Endodermal cell (in vitro differentiated cells): ENCODE measurements at regions not wholly inside any gene's neighbourhood (a gene's known extent, or its start where the extent isn't known, plus 50 kb on each side); places are given as distances from the start of the nearest gene placed in this dataset.

Source experiments
- DNase-seq: peaks from one replicate; pipeline ENCODE4 v3.0.0-alpha.2; 2017
- H3K27ac ChIP-seq: 2 replicates; pipeline ENCODE4 v1.5.1; 2013; ENCODE audit warnings: mild to moderate bottlenecking, low read depth, low read length, moderate library complexity
- H3K27me3 ChIP-seq: 2 replicates; pipeline ENCODE4 v1.6.1; 2013; ENCODE audit warnings: mild to moderate bottlenecking, low read length, moderate library complexity; ENCODE audit not compliant: insufficient read depth, control insufficient read depth, poor library complexity, severe bottlenecking
- H3K36me3 ChIP-seq: 2 replicates; pipeline ENCODE4 v1.7.0; 2013; ENCODE audit warnings: mild to moderate bottlenecking, low read length, moderate library complexity; ENCODE audit not compliant: control insufficient read depth, insufficient read depth
- H3K4me1 ChIP-seq: one replicate; pipeline ENCODE4 v1.7.0; 2013; ENCODE audit warnings: low read length; ENCODE audit not compliant: control insufficient read depth, insufficient read depth
- H3K4me3 ChIP-seq: 2 replicates; pipeline ENCODE4 v1.5.1; 2013; ENCODE audit warnings: mild to moderate bottlenecking, low read length, moderate library complexity
- H3K9ac ChIP-seq: 2 replicates; pipeline ENCODE4 v1.6.1; 2013; ENCODE audit warnings: mild to moderate bottlenecking, low read length, moderate library complexity; ENCODE audit not compliant: poor library complexity, severe bottlenecking; ENCODE audit errors: extremely low read depth
- H3K9me3 ChIP-seq: 2 replicates; pipeline ENCODE4 v1.6.1; 2013; ENCODE audit warnings: mild to moderate bottlenecking, low read length, moderate library complexity; ENCODE audit not compliant: control insufficient read depth
- H3K27ac Mint-ChIP-seq: 2 replicates; pipeline ENCODE4 v1.8.0; 2020; ENCODE audit warnings: mixed read lengths
- H3K27me3 Mint-ChIP-seq: 2 replicates; pipeline ENCODE4 v1.8.0; 2021; ENCODE audit warnings: mild to moderate bottlenecking, mixed read lengths; ENCODE audit not compliant: insufficient read depth
- H3K36me3 Mint-ChIP-seq: 2 replicates; pipeline ENCODE4 v1.8.0; 2020; ENCODE audit warnings: low read depth, mixed read lengths
- H3K4me1 Mint-ChIP-seq: 2 replicates; pipeline ENCODE4 v1.8.0; 2020; ENCODE audit warnings: mixed read lengths
- H3K4me3 Mint-ChIP-seq: 2 replicates; pipeline ENCODE4 v1.8.0; 2020; ENCODE audit warnings: mild to moderate bottlenecking, moderate library complexity, mixed read lengths
- H3K9me3 Mint-ChIP-seq: 2 replicates; pipeline ENCODE4 v1.8.0; 2020; ENCODE audit warnings: mild to moderate bottlenecking, mixed read lengths
- WGBS, 2 experiments: methylation state at CpG; one replicate each; pipeline versions ENCODE4 v1.1.5 to v1.1.7; 2013; ENCODE audit warnings: missing lambda C conversion rate in 2 of 2, mixed read lengths in 1 of 2; ENCODE audit not compliant: insufficient coverage in 1 of 2, insufficient read length in 1 of 2; 5-methylcytosine and 5-hydroxymethylcytosine counted together
- TF ChIP-seq, protein P1 (sequence below): fragments of 200-600 bp; sonication (generic); conservative IDR thresholded peaks from 2 replicates; pipeline ENCODE4 v1.5.0; 2021; ENCODE audit warnings: antibody characterized with exemption, mild to moderate bottlenecking

DNA sequence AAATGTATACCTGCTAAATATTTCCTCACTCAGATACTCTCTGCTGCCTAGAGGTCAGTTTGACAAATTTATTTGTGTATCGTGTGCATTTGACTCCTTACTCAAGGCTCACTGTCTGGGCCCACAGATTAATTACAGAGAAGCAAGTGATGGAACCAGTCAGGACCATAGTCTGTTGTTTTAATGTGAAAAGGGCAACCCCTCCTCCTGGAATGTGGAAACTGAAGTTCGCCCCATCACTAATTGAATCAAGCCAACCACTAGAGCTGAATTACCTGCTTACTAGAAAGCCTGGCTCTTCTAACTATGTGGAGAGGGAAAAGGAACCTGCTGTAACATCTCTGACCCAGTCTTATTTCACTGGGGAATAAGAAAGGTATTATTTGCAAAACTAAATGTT is 199.9 kb upstream of the KRR1 start:
- no peaks in the 10 kb centered on the region for H3K9me3 ChIP-seq
- H3K4me3 Mint-ChIP-seq = no peak overlapping the region
- no peaks in the 10 kb centered on the region for H3K9me3 Mint-ChIP-seq
- no peaks in the 10 kb centered on the region for H3K36me3 ChIP-seq
- no peak overlapping the region for H3K4me3 ChIP-seq
- no peak for DNase-seq
- peaks cover 40% of the 10 kb centered on the region for H3K4me1 Mint-ChIP-seq
- peaks cover 8% of the 10 kb centered on the region for H3K4me1 ChIP-seq
- no peak overlapping the region for H3K27ac Mint-ChIP-seq
- H3K27me3 ChIP-seq = no peaks in the 10 kb centered on the region
- H3K9ac ChIP-seq = no peak overlapping the region
- H3K27me3 Mint-ChIP-seq = no peaks in the 10 kb centered on the region
- TF ChIP-seq, protein P1, sequence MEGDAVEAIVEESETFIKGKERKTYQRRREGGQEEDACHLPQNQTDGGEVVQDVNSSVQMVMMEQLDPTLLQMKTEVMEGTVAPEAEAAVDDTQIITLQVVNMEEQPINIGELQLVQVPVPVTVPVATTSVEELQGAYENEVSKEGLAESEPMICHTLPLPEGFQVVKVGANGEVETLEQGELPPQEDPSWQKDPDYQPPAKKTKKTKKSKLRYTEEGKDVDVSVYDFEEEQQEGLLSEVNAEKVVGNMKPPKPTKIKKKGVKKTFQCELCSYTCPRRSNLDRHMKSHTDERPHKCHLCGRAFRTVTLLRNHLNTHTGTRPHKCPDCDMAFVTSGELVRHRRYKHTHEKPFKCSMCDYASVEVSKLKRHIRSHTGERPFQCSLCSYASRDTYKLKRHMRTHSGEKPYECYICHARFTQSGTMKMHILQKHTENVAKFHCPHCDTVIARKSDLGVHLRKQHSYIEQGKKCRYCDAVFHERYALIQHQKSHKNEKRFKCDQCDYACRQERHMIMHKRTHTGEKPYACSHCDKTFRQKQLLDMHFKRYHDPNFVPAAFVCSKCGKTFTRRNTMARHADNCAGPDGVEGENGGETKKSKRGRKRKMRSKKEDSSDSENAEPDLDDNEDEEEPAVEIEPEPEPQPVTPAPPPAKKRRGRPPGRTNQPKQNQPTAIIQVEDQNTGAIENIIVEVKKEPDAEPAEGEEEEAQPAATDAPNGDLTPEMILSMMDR = no peak
- H3K27ac ChIP-seq = no peak overlapping the region
- H3K36me3 Mint-ChIP-seq = no peaks in the 10 kb centered on the region
- 80 to 93% methylated on average over 1 to 2 of the region's 2 CpGs for WGBS, 2 experiments

DNA sequence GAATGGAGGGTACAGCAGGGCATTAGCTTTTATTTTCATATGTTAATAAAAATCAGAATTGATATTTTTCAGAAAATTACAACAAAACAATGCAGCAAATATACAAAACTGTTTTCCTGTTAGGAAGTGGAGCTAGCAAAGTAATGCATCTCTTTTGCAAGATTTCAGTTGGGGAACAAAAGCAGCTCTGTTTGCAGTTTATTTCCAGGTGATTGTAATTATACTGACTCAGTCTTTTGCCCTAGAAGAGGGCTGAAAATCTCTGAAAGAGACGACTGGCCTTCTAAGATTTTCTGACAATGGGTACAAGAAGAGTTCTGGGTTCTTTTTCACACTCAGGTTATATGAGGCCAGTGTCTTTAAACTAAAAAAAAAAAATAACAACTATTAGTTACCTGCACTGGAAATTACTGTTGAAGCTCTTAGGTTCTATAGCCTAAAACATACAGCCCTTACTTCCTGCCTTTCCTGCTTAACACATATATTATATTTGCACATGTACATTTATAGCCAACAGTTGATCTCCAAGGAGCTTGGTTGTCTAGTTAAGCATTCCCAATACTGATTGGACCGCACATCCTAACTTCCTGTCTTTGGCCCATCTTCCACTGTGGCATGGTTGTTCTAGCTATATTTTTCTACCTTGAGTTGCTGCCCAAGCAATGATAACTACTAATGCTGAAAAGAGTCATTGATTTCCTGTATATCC is 199.1 kb upstream of the KRR1 start:
- H3K36me3 Mint-ChIP-seq = no peaks in the 10 kb centered on the region
- Histone ChIP-seq H3K9ac (no peak overlapping the region), H3K36me3 (no peaks in the 10 kb centered on the region), H3K9me3 (no peaks in the 10 kb centered on the region), H3K4me1 (peaks cover 7% of the 10 kb centered on the region), H3K4me3 (no peak overlapping the region), H3K27ac (no peak overlapping the region), H3K27me3 (no peaks in the 10 kb centered on the region)
- WGBS, 2 experiments = 67 to 72% methylated on average over 2 of the region's 2 CpGs
- no peak for DNase-seq
- H3K27ac Mint-ChIP-seq = no peak overlapping the region
- H3K4me1 Mint-ChIP-seq = peaks cover 36% of the 10 kb centered on the region
- no peak overlapping the region for H3K4me3 Mint-ChIP-seq
- H3K9me3 Mint-ChIP-seq = no peaks in the 10 kb centered on the region
- TF ChIP-seq, protein P1 = no peak
- H3K27me3 Mint-ChIP-seq = no peaks in the 10 kb centered on the region

DNA sequence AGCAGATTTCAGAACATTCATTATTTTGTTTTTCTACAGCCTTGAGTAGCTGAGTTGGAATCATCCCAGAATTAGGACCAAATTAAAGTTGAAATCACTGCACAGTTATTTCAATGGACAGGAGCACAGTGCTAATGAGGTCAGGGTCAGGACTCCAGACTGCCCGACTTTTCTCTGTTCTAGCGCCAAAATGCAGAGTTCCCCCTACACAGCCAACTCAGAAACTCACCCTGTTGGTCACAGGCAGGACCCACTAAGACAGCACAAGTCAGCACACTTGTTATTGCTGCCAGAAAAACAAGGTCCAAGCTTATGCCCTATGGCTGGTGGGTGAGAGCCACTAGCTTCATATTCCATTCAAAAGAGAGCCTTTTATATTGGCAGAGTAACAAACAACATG is 198.1 kb upstream of the KRR1 start:
- no peaks in the 10 kb centered on the region for H3K36me3 ChIP-seq
- no peaks in the 10 kb centered on the region for H3K9me3 ChIP-seq
- H3K27ac ChIP-seq = no peak overlapping the region
- peaks cover 29% of the 10 kb centered on the region for H3K4me1 Mint-ChIP-seq
- peaks cover 5% of the 10 kb centered on the region for H3K4me1 ChIP-seq
- no peaks in the 10 kb centered on the region for H3K27me3 Mint-ChIP-seq
- H3K9ac ChIP-seq = no peak overlapping the region
- 85 to 88% methylated on average over 2 of the region's 2 CpGs for WGBS, 2 experiments
- H3K4me3 Mint-ChIP-seq = no peak overlapping the region
- H3K4me3 ChIP-seq = no peak overlapping the region
- DNase-seq = no peak
- H3K27me3 ChIP-seq = no peaks in the 10 kb centered on the region
- H3K36me3 Mint-ChIP-seq = no peaks in the 10 kb centered on the region
- H3K27ac Mint-ChIP-seq = no peak overlapping the region
- TF ChIP-seq, protein P1 = no peak
- H3K9me3 Mint-ChIP-seq = no peaks in the 10 kb centered on the region
